BE2C (cell line): ENCODE measurements at regions not wholly inside any gene's neighbourhood (a gene's known extent, or its start where the extent isn't known, plus 50 kb on each side); places are given as distances from the start of the nearest gene placed in this dataset.

Experiments used
- DNase-seq: peaks from one replicate; pipeline ENCODE4 v3.0.0-alpha.2; 2020
- H3K27me3 ChIP-seq: fragments of 250-450 bp; sonication (Bioruptor Pico); 2 replicates; pipeline ENCODE4 v1.5.1; 2020; ENCODE audit warnings: mild to moderate bottlenecking
- H3K36me3 ChIP-seq: fragments of 250-450 bp; sonication (Bioruptor Pico); 2 replicates; pipeline ENCODE4 v1.5.1; 2020; ENCODE audit warnings: mild to moderate bottlenecking
- H3K4me1 ChIP-seq: fragments of 250-450 bp; sonication (Bioruptor Pico); 2 replicates; pipeline ENCODE4 v1.5.1; 2020
- H3K4me3 ChIP-seq: 2 replicates; pipeline ENCODE4 v1.5.1; 2011; ENCODE audit warnings: low read depth, low read length
- H3K9me3 ChIP-seq: fragments of 250-450 bp; sonication (Bioruptor Pico); 2 replicates; pipeline ENCODE4 v1.5.1; 2020
- CTCF ChIP-seq: IDR thresholded peaks from 2 replicates; pipeline ENCODE4 v1.5.1; 2012; ENCODE audit warnings: mild to moderate bottlenecking, low read depth, low read length

GRCh38 chr2:180057706-180058412, 50.8 kb upstream of the CWC22 start:
- no peaks in the 10 kb centered on the region for H3K36me3 ChIP-seq
- H3K4me1 ChIP-seq = no peaks in the 10 kb centered on the region
- no peak overlapping the region for H3K4me3 ChIP-seq
- TF ChIP-seq CTCF = no peak
- no peak for DNase-seq
- no peaks in the 10 kb centered on the region for H3K9me3 ChIP-seq
- H3K27me3 ChIP-seq = no peaks in the 10 kb centered on the region
